Esophagus (tissue), 2 donors: ENCODE measurements at regions not wholly inside any gene's neighbourhood (a gene's known extent, or its start where the extent isn't known, plus 50 kb on each side); places are given as distances from the start of the nearest gene placed in this dataset.

Experiments
- H3K27ac ChIP-seq, 2 donors: one replicate each; pipeline ENCODE4 v1.5.1; 2013; ENCODE audit warnings: low read depth in 2 of 2, mild to moderate bottlenecking in 2 of 2, inconsistent platforms in 1 of 2, low read length in 1 of 2, moderate library complexity in 1 of 2
- H3K27me3 ChIP-seq, 2 donors: one replicate each; pipeline ENCODE4 v1.6.1; 2013; ENCODE audit warnings: low read length in 2 of 2, control low read depth in 1 of 2, mild to moderate bottlenecking in 1 of 2; ENCODE audit not compliant: insufficient read depth in 2 of 2, control insufficient read depth in 1 of 2
- H3K36me3 ChIP-seq, 2 donors: one replicate each; pipeline ENCODE4 v1.6.1; 2013; ENCODE audit warnings: low read length in 1 of 2; ENCODE audit not compliant: control insufficient read depth in 2 of 2, insufficient read depth in 2 of 2
- H3K4me1 ChIP-seq, 2 donors: one replicate each; pipeline ENCODE4 v1.6.1; 2013; ENCODE audit warnings: low read length in 1 of 2; ENCODE audit not compliant: control insufficient read depth in 2 of 2, insufficient read depth in 2 of 2
- H3K4me3 ChIP-seq, 2 donors: one replicate each; pipeline ENCODE4 v1.5.1; 2013; ENCODE audit warnings: low read length in 2 of 2, mild to moderate bottlenecking in 2 of 2, low read depth in 1 of 2, moderate library complexity in 1 of 2
- H3K9me3 ChIP-seq, 2 donors: one replicate each; pipeline ENCODE4 v1.6.1; 2013; ENCODE audit warnings: mild to moderate bottlenecking in 2 of 2, low read depth in 1 of 2, low read length in 1 of 2, moderate library complexity in 1 of 2; ENCODE audit not compliant: control insufficient read depth in 2 of 2, insufficient read depth in 1 of 2
- WGBS, 2 donors: extraction: QIAGEN DNeasy Blood & Tissue Kit; methylation state at CpG; one replicate each; pipeline ENCODE4 v1.1.7; 2013; 5-methylcytosine and 5-hydroxymethylcytosine counted together
- donor health status: healthy with polysubstance abuse.
- donor health status: Bipolar disorder and iron deficiency.

DNA sequence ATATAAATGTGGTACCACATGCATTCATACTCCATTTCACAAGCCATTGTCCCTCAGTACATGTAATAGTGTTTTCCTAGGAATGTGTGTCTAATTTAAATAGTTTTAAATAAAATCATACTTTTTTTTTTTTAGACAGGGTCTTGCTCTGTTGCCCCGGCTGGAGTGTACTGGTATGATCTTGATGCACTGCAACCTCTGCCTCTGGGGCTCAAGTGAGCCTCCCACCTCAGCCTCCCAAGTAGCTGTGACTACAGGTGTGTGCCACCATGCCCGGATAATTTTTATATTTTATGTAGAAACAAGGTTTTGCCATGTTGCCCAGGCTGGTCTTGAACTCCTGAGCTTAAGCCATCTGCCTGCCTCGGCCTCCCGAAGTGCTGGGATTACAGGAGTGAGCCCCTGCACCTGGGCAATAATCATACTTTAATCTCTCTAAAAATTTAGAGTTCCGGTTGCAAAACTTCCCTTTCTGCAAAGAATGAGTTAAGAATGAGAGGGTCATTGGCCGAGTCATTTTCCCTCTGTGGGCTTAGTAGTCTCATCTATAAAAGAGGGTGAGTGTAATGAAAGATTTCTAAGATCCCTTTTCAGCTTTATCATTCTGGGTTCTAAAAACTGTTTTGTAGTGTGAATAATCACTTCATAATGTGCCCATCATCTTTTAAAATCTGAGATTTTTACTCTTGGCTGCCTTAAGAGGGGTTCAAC, 116.0 kb upstream of the PELI1 start:
- WGBS, 2 donors = 89 to 94% methylated on average over 6 of the region's 6 CpGs
- H3K27ac ChIP-seq = no peak overlapping the region
- no peak overlapping the region for H3K4me3 ChIP-seq

DNA sequence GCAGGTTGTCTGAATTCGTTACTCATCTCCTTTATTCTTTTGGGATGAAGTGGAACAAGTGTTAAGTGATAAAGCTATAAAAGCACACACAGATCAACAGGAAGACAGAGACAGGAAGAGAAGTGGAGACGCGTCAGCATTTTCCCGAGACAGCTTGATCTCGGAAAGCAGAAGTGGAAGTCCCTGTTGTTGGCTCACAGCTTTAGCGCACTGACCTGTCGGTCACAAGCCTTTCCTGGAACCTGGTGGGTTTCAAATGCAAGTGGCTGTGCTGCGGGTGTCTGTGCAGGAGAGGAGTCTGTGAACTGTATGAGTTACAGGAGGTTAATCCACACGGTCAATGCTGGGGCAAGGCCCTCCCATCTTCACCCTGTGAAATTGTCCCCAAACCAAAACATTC, 116.6 kb upstream of the PELI1 start:
- WGBS, 2 donors = 65% methylated on average over 9 of the region's 9 CpGs
- no peaks in the 10 kb centered on the region for H3K27me3 ChIP-seq
- H3K27ac ChIP-seq = peak overlapping the region in 1 of 2 donors; percentile 55
- peaks cover 0 to 5% of the 10 kb centered on the region in 2 donors for H3K4me1 ChIP-seq
- H3K9me3 ChIP-seq = no peaks in the 10 kb centered on the region
- no peaks in the 10 kb centered on the region for H3K36me3 ChIP-seq
- no peak overlapping the region for H3K4me3 ChIP-seq

More for the DNA sequence above, 116.0 kb upstream of the PELI1 start:
- H3K4me1 ChIP-seq = peaks cover 0 to 5% of the 10 kb centered on the region in 2 donors
- H3K9me3 ChIP-seq = no peaks in the 10 kb centered on the region
- H3K27me3 ChIP-seq = no peaks in the 10 kb centered on the region
- no peaks in the 10 kb centered on the region for H3K36me3 ChIP-seq

DNA sequence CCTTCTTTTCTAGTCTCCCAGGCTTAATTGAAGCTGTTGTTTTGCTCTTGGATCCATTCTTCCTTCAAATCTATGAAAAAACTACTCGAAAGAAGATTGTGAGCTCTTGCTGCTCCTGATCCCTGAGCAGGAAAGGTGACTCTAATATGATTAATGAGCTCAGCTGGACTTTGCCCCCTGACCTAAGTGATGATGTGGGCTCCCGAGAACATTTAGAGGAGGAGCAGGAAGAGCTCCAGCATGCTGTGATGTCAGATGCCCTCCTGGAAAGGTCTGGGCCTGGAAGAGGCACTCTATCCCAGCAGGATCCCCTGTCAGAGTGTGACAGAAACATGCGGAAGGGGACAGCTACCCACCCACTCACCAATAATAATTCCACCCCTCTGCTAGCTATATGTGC, 117.9 kb upstream of the PELI1 start:
- 56 to 61% methylated on average over 3 of the region's 3 CpGs for WGBS, 2 donors
- no peaks in the 10 kb centered on the region for H3K9me3 ChIP-seq
- H3K27me3 ChIP-seq = no peaks in the 10 kb centered on the region
- no peaks in the 10 kb centered on the region for H3K36me3 ChIP-seq
- peaks cover 0 to 5% of the 10 kb centered on the region in 2 donors for H3K4me1 ChIP-seq
- no peak overlapping the region for H3K4me3 ChIP-seq
- H3K27ac ChIP-seq = no peak overlapping the region

- Histone ChIP-seq H3K4me1 (peaks cover 0 to 5% of the 10 kb centered on the region in 2 donors), H3K36me3 (no peaks in the 10 kb centered on the region), H3K4me3 (no peak overlapping the region), H3K27me3 (no peaks in the 10 kb centered on the region), H3K9me3 (no peaks in the 10 kb centered on the region), H3K27ac (peak overlapping the region; percentile 78 to 81)
- WGBS, 2 donors = 88 to 91% methylated on average over 3 of the region's 3 CpGs
Observed at GRCh38 chr2:64262816-64263215, 118.6 kb upstream of the PELI1 start.

DNA sequence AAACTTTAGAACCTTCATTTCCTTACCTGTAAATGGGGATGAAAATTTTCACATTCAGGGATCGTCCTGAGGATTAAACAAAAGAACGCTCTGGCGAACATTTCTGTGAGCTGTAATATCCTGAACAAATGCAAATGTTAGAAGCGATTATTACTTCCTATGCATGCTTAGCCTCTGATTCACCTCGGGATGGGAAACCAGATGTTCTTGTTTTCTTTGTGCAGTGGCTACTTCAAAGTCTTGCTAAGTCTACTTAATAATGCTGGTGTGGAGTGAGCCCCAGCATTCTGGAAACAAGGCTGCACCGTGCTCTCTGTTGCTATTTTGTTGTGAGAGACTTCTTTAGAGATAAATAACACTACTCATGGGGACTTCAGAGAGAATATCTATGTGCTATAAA, 119.1 kb upstream of the PELI1 start:
- Histone ChIP-seq H3K9me3 (no peaks in the 10 kb centered on the region), H3K27ac (peak overlapping the region; percentile 78 to 81), H3K4me3 (no peak overlapping the region), H3K27me3 (no peaks in the 10 kb centered on the region), H3K4me1 (peaks cover 0 to 5% of the 10 kb centered on the region in 2 donors), H3K36me3 (no peaks in the 10 kb centered on the region)
- WGBS, 2 donors = 27 to 48% methylated on average over 6 of the region's 6 CpGs

DNA sequence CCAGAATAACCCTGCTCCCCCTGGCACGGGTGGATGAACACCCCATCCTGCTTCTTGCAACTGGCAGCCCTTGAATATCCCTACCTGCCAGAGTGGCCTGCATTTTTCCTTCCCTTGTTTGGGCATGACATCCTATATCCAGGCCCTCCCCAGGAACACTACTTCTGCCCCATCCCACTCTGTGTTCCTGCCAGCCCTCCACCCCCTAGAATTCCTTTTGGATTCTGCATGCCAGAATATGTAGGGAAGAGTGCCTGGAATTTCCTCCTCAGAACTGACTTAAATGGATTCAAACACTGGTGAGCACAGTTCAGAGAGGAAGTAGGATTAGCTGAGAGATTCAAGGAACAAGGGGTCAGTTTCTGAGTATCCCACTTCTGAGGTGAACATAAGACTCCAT, 123.5 kb upstream of the PELI1 start:
- Histone ChIP-seq H3K36me3 (no peaks in the 10 kb centered on the region), H3K4me3 (no peak overlapping the region), H3K27ac (no peak overlapping the region), H3K9me3 (no peaks in the 10 kb centered on the region), H3K4me1 (peaks cover 0 to 4% of the 10 kb centered on the region in 2 donors), H3K27me3 (no peaks in the 10 kb centered on the region)
- 71 to 72% methylated on average over 1 of the region's 1 CpG for WGBS, 2 donors

GRCh38 chr2:64268330-64269048, 124.3 kb upstream of the PELI1 start:
- H3K27ac ChIP-seq = no peak overlapping the region
- H3K27me3 ChIP-seq = no peaks in the 10 kb centered on the region
- H3K9me3 ChIP-seq = no peaks in the 10 kb centered on the region
- 78 to 83% methylated on average over 9 of the region's 9 CpGs for WGBS, 2 donors
- H3K4me3 ChIP-seq = no peak overlapping the region
- H3K36me3 ChIP-seq = no peaks in the 10 kb centered on the region
- H3K4me1 ChIP-seq = no peaks in the 10 kb centered on the region

DNA sequence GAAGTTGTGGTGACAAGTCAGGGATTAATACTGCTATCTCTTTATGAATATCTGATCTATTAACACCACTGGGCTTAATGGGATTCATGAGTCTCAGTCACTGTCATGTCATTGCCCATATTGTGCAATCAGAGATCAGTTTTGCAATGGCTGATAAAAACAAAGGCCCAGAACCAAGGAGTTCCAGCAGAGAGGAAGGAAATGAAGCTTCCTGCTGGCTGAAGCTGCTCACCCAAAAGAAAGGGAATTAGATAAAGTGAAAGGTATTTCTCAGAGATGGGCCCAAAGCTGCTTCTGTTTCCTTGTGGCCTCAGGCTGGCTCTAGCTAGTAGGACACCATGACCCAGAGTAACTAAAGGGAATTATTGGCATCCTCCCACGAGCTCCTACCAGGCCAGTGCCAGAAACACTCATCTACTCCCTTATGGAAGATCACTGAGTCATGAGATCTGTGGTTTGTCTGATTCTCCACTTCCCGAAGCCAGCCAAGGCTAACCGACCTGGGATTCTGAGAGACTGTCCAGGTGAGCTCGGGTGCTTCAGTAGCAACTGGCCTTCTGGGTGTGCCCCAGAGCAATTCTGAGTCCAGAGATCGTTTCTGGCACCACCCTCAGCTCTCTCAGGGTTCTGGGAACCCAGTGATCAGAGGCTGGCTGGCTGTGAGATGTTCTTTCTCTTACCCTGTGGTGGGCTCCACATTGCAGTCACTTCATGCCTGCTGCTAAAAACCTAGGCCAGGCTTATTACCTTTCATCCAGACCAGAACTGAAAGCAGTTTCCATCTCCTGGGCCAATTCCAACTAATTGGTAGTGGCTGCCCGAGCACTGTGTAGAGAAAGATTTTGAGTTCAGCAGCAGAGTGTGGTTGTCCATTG, 129.5 kb upstream of the PELI1 start:
- WGBS, 2 donors = 26 to 33% methylated on average over 6 of the region's 6 CpGs
- H3K27me3 ChIP-seq = no peaks in the 10 kb centered on the region
- no peak overlapping the region for H3K4me3 ChIP-seq
- peaks cover 0 to 8% of the 10 kb centered on the region in 2 donors for H3K4me1 ChIP-seq
- no peaks in the 10 kb centered on the region for H3K36me3 ChIP-seq
- no peaks in the 10 kb centered on the region for H3K9me3 ChIP-seq
- H3K27ac ChIP-seq = peak overlapping the region; percentile 85 to 90

DNA sequence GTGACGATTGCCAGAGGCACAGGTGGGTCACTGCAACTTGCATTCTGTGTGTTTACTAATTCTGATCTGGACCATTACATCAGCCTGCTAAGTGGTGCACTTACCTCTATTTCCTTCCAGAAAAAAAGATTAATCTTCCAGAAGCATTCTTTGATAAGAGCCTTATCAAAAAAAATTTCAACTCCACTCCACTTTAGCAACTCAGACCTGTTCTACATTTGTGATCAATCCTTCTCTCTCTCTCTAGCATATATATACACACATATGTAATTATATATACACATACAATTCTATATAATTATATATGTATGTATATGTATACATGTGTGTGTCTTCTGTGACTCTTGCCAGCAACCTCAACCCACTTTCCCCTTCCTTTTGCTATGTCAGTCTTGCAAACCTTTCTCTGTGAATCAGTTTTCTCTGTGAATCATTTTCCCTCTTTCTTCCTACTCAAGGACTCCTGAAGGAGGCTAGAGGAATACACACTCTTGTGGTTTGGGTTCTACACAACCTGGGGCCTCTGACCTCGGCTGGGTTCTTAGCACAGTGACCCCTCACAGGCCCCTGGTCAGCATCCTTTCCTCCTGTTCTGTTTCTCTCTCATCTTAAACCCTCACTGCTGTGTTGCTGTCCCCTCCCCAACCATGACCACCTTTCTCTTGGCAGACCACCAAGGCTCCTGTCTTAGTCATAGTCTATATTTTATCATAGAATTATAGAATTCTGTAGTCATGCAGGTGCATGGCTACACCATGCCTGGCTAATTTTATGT, 130.4 kb upstream of the PELI1 start:
- Histone ChIP-seq H3K4me1 (peaks cover 0 to 8% of the 10 kb centered on the region in 2 donors), H3K27me3 (no peaks in the 10 kb centered on the region), H3K36me3 (no peaks in the 10 kb centered on the region), H3K9me3 (no peaks in the 10 kb centered on the region), H3K27ac (peak overlapping the region; percentile 85 to 90), H3K4me3 (no peak overlapping the region)
- WGBS, 2 donors = 78 to 79% methylated on average over 2 of the region's 2 CpGs
